NT2/D1 (cell line): ENCODE measurements at regions not wholly inside any gene's neighbourhood (a gene's known extent, or its start where the extent isn't known, plus 50 kb on each side); places are given as distances from the start of the nearest gene placed in this dataset.
"Not testable (repeated sequence)": the region's sequence is repeated elsewhere in the genome, so short reads cannot be mapped to it uniquely, and the experiment has no call there.

Source experiments
- DNase-seq: peaks from one replicate; pipeline ENCODE4 v3.0.0-alpha.2; 2011; ENCODE audit warnings: low read depth, low spot score
- H3K27me3 ChIP-seq: 2 replicates; pipeline ENCODE4 v1.6.0; 2011; ENCODE audit warnings: mild to moderate bottlenecking; ENCODE audit not compliant: insufficient read length, insufficient read depth
- H3K36me3 ChIP-seq: 2 replicates; pipeline ENCODE4 v1.6.1; 2011; ENCODE audit warnings: mild to moderate bottlenecking, low read length, mixed read lengths; ENCODE audit not compliant: insufficient read depth, insufficient read length
- H3K4me1 ChIP-seq: 2 replicates; pipeline ENCODE4 v1.5.1; 2011; ENCODE audit not compliant: insufficient read depth, insufficient read length
- H3K4me3 ChIP-seq: 2 replicates; pipeline ENCODE4 v1.5.1; 2011; ENCODE audit warnings: low read depth; ENCODE audit not compliant: insufficient read length
- H3K9ac ChIP-seq: 2 replicates; pipeline ENCODE4 v1.6.0; 2011; ENCODE audit warnings: low read depth; ENCODE audit not compliant: insufficient read length
- H3K9me3 ChIP-seq: 2 replicates; pipeline ENCODE4 v1.5.1; 2011; ENCODE audit warnings: mild to moderate bottlenecking, low read length; ENCODE audit not compliant: insufficient read depth
- SUZ12 ChIP-seq: IDR thresholded peaks from 2 replicates; pipeline ENCODE4 v1.6.1; 2011; ENCODE audit not compliant: insufficient read length, insufficient read depth; ENCODE audit errors: extremely low read depth
- YY1 ChIP-seq: IDR thresholded peaks from 2 replicates; pipeline ENCODE4 v1.6.1; 2011; ENCODE audit not compliant: insufficient read length, insufficient read depth
- ZNF274 ChIP-seq: IDR thresholded peaks from 2 replicates; pipeline ENCODE4 v1.6.1; 2011; ENCODE audit warnings: mild to moderate bottlenecking, low read depth, low read length

DNA sequence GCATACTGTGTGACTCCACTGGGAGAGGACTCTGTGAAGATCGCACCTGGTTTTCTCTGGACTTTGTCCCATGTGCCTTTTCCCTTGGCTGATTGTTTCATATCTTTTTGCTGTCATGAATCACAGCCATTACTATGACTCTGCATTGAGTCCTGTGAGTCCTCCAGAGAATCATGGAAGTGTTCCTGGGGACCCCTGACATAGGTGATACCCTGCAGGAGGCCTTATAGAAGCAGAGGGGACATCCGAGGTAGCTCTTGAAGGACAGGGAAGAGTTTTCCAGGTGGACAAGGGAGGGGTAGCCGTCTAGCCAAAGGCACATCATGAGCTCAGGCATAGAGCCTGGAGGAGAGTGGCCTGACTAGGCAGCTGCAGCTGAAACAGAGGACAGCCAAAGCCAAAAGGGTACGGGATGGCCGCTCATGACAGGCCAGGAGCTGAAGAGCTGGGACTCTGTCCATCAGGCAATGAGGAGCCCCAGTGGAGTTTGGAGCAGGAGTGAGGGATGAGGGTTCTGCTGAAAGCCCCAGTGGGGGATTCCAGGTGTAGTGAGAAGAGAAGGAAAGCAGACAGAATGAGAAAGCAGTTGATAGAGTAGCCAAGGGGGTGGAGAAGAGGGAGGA is 86.6 kb upstream of the TOX2 start:
- Histone ChIP-seq H3K27me3 (peaks cover 6% of the 10 kb centered on the region), H3K36me3 (no peaks in the 10 kb centered on the region), H3K9ac (no peak overlapping the region), H3K9me3 (peaks cover 8% of the 10 kb centered on the region; the same call in 1 of the 2 replicates), H3K4me1 (peaks cover 2% of the 10 kb centered on the region), H3K4me3 (no peak overlapping the region)
- no peak for DNase-seq
- TF ChIP-seq SUZ12 (no peak), ZNF274 (no peak), YY1 (no peak)

DNA sequence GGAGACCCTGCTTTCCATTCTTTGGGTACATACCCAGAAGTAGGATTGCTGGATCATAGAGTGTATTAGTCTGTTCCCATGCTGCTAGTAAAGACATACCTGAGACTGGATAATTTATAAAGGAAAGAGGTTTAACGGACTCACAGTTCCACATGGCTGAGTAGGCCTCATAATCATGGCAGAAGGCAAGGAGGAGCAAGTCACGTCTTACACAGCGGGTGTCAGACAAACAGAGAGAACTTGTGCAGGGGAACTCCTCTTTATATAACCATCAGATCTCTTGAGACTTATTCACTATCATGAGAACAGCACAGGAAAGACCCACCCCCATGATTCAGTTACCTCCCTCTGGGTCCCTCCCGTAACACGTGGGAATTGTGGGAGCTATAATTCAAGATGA is 87.7 kb upstream of the TOX2 start:
- DNase-seq, H3K36me3 ChIP-seq, H3K27me3 ChIP-seq, H3K4me3 ChIP-seq, H3K4me1 ChIP-seq, H3K9me3 ChIP-seq, H3K9ac ChIP-seq: not testable (repeated sequence)

DNA sequence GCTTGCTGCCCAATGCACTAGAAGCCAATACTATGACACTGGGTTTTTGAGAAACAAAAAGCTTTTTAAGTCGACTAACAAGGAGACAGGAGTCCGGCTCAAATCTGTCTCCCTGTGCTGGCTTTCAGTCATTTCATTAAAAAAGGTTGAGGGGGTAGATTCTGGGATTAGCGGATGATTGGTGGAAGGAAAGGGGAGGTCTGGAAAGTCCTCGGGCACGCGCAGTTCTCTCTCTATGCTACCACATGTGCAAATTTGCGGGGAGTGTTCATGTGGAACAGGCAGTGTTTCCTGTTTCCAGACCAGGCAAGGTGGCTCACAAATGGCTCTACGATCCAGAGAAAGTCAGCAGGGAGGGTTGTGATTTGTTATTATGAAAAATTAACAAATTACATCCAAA is 89.1 kb upstream of the TOX2 start:
- Histone ChIP-seq H3K4me1 (peaks cover 2% of the 10 kb centered on the region), H3K27me3 (peaks cover 6% of the 10 kb centered on the region)

DNA sequence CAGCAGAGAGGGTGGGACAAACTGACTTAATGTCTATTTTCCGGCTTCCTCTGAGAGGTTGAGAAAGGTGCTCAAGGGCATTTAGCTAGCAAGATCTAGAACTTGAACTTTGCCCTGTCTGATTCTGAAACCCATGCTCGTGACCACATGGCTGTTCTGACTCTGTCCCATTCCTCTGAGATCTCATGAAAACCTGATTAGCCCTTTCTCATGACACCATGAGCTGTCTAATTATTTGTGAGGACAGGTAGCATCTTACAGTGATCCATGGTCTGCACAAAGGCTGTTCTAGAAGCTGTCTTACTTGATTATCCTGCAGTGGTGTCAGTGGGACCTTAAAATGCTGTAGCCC is 89.6 kb upstream of the TOX2 start:
- TF ChIP-seq SUZ12 (no peak), ZNF274 (no peak), YY1 (no peak)
- DNase-seq: no peak
- H3K4me1 ChIP-seq: peaks cover 2% of the 10 kb centered on the region
- peaks cover 6% of the 10 kb centered on the region for H3K27me3 ChIP-seq
- H3K9ac ChIP-seq: no peak overlapping the region
- no peaks in the 10 kb centered on the region for H3K36me3 ChIP-seq
- no peak overlapping the region for H3K4me3 ChIP-seq
- no peaks in the 10 kb centered on the region for H3K9me3 ChIP-seq

More for the DNA sequence above, 89.1 kb upstream of the TOX2 start:
- Histone ChIP-seq H3K9me3 (peaks cover 4% of the 10 kb centered on the region; the same call in 1 of the 2 replicates), H3K4me3 (no peak overlapping the region), H3K9ac (no peak overlapping the region), H3K36me3 (no peaks in the 10 kb centered on the region)
- no peak for DNase-seq
- TF ChIP-seq YY1 (no peak), SUZ12 (no peak), ZNF274 (no peak)

DNA sequence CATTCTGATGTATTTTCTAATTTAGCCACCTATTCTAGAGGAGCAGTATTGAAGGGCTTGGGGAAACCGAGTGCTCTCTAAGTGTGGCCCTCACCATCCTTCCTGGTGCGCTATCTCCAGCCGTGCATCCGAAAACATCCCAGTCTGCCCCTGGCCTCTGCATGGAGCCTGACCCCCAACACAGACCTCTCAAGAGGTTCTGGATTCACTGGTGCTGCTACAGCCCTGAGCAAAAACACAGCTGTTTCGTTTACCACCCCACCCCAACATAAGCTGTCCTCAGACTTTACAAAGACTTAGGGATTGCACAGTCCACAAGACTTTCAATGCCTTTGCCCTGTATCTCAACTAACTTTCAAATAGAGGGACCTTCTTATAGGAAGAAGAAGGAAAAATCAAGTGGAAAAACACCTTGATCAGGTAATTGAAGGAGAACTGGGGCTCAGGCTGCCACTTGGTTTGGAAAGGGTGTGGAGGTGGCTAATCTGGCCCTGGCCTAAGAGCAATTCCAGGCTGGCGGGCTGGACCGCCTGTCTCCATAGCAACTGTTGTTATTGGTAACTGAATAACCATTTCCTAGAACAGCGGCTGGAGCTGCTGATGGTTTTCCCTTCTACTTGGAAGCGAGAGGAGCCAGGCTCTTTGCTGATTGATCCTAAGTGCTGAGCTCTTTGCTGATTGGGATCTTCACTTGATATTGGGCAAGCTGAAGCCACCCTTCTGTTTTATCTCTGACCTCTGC is 90.2 kb upstream of the TOX2 start:
- H3K4me3 ChIP-seq: no peak overlapping the region
- DNase-seq: peak; percentile 47
- no peaks in the 10 kb centered on the region for H3K36me3 ChIP-seq
- no peak for TF ChIP-seq YY1
- TF ChIP-seq ZNF274: no peak
- no peak for TF ChIP-seq SUZ12
- no peaks in the 10 kb centered on the region for H3K9me3 ChIP-seq
- peaks cover 2% of the 10 kb centered on the region for H3K4me1 ChIP-seq
- peaks cover 6% of the 10 kb centered on the region for H3K27me3 ChIP-seq
- no peak overlapping the region for H3K9ac ChIP-seq

DNA sequence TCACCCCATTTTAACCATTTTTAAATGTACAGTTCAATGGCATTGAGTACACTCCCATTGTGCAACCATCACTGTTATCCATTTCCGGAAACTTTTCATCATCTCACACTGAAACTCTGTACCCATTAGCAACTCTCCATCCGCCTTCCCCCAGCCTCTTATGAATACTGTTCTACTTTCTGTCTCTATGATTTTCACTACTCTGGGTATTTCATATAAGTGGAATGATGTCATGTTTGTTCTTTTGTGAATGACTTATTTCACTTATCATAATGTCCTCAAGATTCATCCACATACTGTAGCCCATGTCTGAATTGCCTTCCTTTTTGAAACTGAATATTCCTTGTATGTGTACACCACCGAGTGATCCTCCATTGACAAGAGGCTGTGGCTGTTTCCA is 92.9 kb upstream of the TOX2 start:
- H3K4me3 ChIP-seq: no peak overlapping the region

DNA sequence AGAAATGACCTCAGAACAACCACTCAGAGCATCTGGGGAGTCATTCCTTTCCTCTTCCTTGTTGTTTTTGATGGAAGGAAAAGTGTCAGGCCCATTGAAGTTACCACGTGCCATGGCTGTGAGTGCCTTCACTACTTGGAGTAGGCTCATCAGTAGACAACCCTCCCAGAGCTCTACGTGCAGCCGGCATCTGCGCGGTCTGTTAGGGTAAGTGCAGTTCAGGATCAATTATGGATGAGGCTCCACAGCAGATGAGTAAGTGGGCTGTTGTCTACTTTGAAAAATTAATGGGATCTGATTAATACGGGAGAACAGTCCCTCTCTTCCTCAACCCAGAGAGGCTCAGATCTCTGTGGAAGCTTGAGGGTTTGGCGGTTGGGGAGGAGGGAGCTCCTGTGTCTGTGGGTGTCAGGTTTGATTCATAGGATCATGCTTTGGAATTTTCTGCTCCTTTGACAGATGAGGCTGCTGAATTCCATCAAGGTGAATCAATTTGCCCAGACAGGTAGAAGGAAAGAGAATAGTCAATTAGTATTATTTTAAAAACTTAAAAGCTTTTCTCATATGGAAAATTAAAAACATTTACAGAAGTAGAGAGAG is 93.8 kb upstream of the TOX2 start:
- Histone ChIP-seq H3K4me3 (no peak overlapping the region), H3K36me3 (no peaks in the 10 kb centered on the region), H3K9me3 (no peaks in the 10 kb centered on the region), H3K9ac (no peak overlapping the region), H3K27me3 (peaks cover 6% of the 10 kb centered on the region), H3K4me1 (peaks cover 2% of the 10 kb centered on the region)
- TF ChIP-seq SUZ12: no peak
- no peak for TF ChIP-seq ZNF274
- TF ChIP-seq YY1: no peak
- DNase-seq: no peak

More for the DNA sequence above, 92.9 kb upstream of the TOX2 start:
- no peak for DNase-seq
- no peak for TF ChIP-seq ZNF274
- no peak for TF ChIP-seq SUZ12
- no peak for TF ChIP-seq YY1
- H3K36me3 ChIP-seq: no peaks in the 10 kb centered on the region
- H3K9ac ChIP-seq: no peak overlapping the region
- H3K4me1 ChIP-seq: peaks cover 2% of the 10 kb centered on the region
- H3K27me3 ChIP-seq: peaks cover 6% of the 10 kb centered on the region
- H3K9me3 ChIP-seq: no peaks in the 10 kb centered on the region
